Mesenchymal stem cell (in vitro differentiated cells and primary cell): ENCODE measurements at regions not wholly inside any gene's neighbourhood (a gene's known extent, or its start where the extent isn't known, plus 50 kb on each side); places are given as distances from the start of the nearest gene placed in this dataset.
"Not testable (repeated sequence)": the region's sequence is repeated elsewhere in the genome, so short reads cannot be mapped to it uniquely, and the experiment has no call there.

ENCODE experiments used
- DNase-seq: peaks from one replicate; pipeline ENCODE4 v3.0.0-alpha.2; 2013
- H2AFZ ChIP-seq: one replicate; pipeline ENCODE4 v1.6.1; 2013; ENCODE audit warnings: low read depth, mild to moderate bottlenecking, control low read depth, inconsistent platforms, low read length, moderate library complexity
- H2AK5ac ChIP-seq: 2 replicates; pipeline ENCODE4 v1.6.1; 2013; ENCODE audit warnings: low read length, moderate library complexity, mild to moderate bottlenecking, inconsistent platforms; ENCODE audit not compliant: severe bottlenecking
- H2BK120ac ChIP-seq: one replicate; pipeline ENCODE4 v1.6.1; 2013; ENCODE audit warnings: low read depth, mild to moderate bottlenecking, inconsistent platforms, low read length, moderate library complexity
- H2BK12ac ChIP-seq, 2 experiments: one replicate each; pipeline ENCODE4 v1.6.1; 2013; ENCODE audit warnings: inconsistent platforms in 2 of 2, low read length in 2 of 2, mild to moderate bottlenecking in 2 of 2, moderate library complexity in 2 of 2, control low read depth in 1 of 2
- H2BK15ac ChIP-seq: one replicate; pipeline ENCODE4 v1.6.1; 2013; ENCODE audit warnings: mild to moderate bottlenecking, low read depth, inconsistent platforms; ENCODE audit not compliant: poor library complexity, severe bottlenecking
- H2BK5ac ChIP-seq: 2 replicates; pipeline ENCODE4 v1.6.1; 2013; ENCODE audit warnings: low read depth, mild to moderate bottlenecking, low read length, control low read depth, inconsistent platforms; ENCODE audit not compliant: poor library complexity, severe bottlenecking
- H3K14ac ChIP-seq, 2 experiments: one replicate each; pipeline ENCODE4 v1.6.1; 2013; ENCODE audit warnings: inconsistent platforms in 2 of 2, low read length in 2 of 2, control low read depth in 1 of 2, mild to moderate bottlenecking in 1 of 2, moderate library complexity in 1 of 2
- H3K18ac ChIP-seq, 2 experiments: one replicate each; pipeline ENCODE4 v1.6.1; 2013; ENCODE audit warnings: inconsistent platforms in 2 of 2, low read length in 2 of 2, control low read depth in 1 of 2, low read depth in 1 of 2, mild to moderate bottlenecking in 1 of 2
- H3K23ac ChIP-seq, 2 experiments: one replicate each; pipeline ENCODE4 v1.6.1; 2013; ENCODE audit warnings: inconsistent platforms in 2 of 2, low read length in 2 of 2, mild to moderate bottlenecking in 2 of 2, moderate library complexity in 2 of 2, control low read depth in 1 of 2
- H3K27ac ChIP-seq: 2 replicates; pipeline ENCODE4 v1.5.1; 2013; ENCODE audit warnings: mild to moderate bottlenecking, moderate library complexity, low read length, control low read depth, inconsistent platforms; ENCODE audit not compliant: poor library complexity, severe bottlenecking
- H3K27me3 ChIP-seq, 2 experiments: 2 replicates each; pipeline versions ENCODE4 v1.6.1 to v1.7.0; 2013; ENCODE audit warnings: low read length in 2 of 2, mild to moderate bottlenecking in 2 of 2, moderate library complexity in 2 of 2, control low read depth in 1 of 2, inconsistent platforms in 1 of 2; ENCODE audit not compliant: control insufficient read depth in 1 of 2, insufficient read depth in 1 of 2
- H3K36me3 ChIP-seq, 2 experiments: 2 replicates each; pipeline versions ENCODE4 v1.6.1 to v1.7.0; 2013; ENCODE audit warnings: low read length in 2 of 2, control low read depth in 1 of 2, inconsistent platforms in 1 of 2, low read depth in 1 of 2, mild to moderate bottlenecking in 1 of 2; ENCODE audit not compliant: insufficient read depth in 2 of 2, control insufficient read depth in 1 of 2
- H3K4ac ChIP-seq, 2 experiments: one replicate each; pipeline ENCODE4 v1.6.1; 2013; ENCODE audit warnings: inconsistent platforms in 2 of 2, low read length in 2 of 2, mild to moderate bottlenecking in 2 of 2, moderate library complexity in 2 of 2, control low read depth in 1 of 2, low read depth in 1 of 2
- H3K4me1 ChIP-seq: 2 replicates; pipeline ENCODE4 v1.6.1; 2013; ENCODE audit warnings: low read depth, low read length, control low read depth; ENCODE audit not compliant: control insufficient read depth, insufficient read depth
- H3K4me2 ChIP-seq: 2 replicates; pipeline ENCODE4 v1.6.1; 2013; ENCODE audit warnings: low read length, mild to moderate bottlenecking, inconsistent platforms; ENCODE audit not compliant: poor library complexity, severe bottlenecking
- H3K4me3 ChIP-seq, 2 experiments: 2 replicates each; pipeline versions ENCODE4 v1.5.1 to v1.7.0; 2013; ENCODE audit warnings: low read length in 2 of 2, mild to moderate bottlenecking in 2 of 2, control low read depth in 1 of 2, low read depth in 1 of 2; ENCODE audit not compliant: insufficient read depth in 1 of 2
- H3K79me1 ChIP-seq: replicated peaks from 2 replicates; pipeline ENCODE4 v1.6.1; 2013; ENCODE audit warnings: mild to moderate bottlenecking, control low read depth, low read length, inconsistent platforms; ENCODE audit not compliant: poor library complexity, severe bottlenecking
- H3K9ac ChIP-seq: 2 replicates; pipeline ENCODE4 v1.7.0; 2013; ENCODE audit warnings: mild to moderate bottlenecking, low read length, moderate library complexity
- H3K9me3 ChIP-seq: 2 replicates; pipeline ENCODE4 v1.7.0; 2013; ENCODE audit warnings: mild to moderate bottlenecking, low read length; ENCODE audit not compliant: control insufficient read depth
- H4K8ac ChIP-seq: one replicate; pipeline ENCODE4 v1.6.1; 2013; ENCODE audit warnings: inconsistent platforms, mild to moderate bottlenecking, low read length, moderate library complexity
- H4K91ac ChIP-seq: one replicate; pipeline ENCODE4 v1.6.1; 2013; ENCODE audit warnings: mild to moderate bottlenecking, low read length, inconsistent platforms
- WGBS: methylation state at CpG from one replicate; pipeline ENCODE4 v1.1.7; 2013; ENCODE audit warnings: mixed read lengths; 5-methylcytosine and 5-hydroxymethylcytosine counted together

DNA sequence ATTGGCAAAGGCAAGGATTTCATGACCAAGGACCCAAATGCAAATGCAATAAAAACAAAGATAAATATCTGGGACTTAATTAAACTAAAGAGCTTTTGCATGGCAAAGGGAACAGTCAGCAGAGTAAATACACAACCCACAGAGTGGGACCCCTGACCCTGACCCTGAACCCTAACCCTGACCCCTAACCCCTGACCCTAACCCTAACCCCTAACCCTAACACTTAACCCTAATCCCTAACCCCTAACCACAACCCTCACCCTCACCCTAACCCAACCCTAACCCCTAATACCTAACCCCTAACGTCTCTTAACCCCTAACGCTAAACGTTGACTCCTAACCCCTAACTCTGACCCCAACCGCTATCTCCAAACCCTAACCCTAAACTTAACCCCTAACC, 673.1 kb upstream of the DEFB115 start:
- H3K27me3 ChIP-seq, H2AK5ac ChIP-seq: not testable (repeated sequence)
- WGBS, result 71% methylated on average over 4 of the region's 4 CpGs

DNA sequence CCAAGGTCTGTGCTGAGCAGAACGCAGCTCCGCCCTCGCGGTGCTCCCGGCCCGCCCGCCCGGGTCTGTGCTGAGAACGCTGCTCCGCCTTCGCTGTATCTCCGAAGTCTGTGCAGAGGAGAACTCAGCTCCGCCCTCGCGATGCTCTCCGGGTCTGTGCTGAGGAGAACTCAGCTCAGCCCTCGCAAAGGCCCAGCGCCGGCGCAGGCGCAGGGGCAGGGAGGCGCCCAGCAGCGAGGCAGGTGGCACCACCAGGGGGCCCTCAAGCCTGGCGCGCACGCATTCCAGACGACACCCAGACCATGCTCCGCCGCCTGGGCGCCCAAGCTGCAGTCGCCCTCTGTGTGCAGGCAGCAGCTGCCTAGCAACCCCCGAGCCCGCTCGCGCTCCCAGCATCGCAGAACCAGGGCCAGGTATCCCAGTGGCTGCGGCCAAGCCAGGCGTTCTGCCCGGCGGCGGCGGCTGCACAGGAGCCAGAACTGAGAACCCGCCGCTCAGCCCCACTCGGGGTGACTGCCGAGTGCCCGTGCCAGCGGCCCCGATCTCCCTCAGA, 672.1 kb upstream of the DEFB115 start:
- not testable (repeated sequence) for H3K27ac ChIP-seq, H3K23ac ChIP-seq, H2BK12ac ChIP-seq, H2AFZ ChIP-seq, H3K18ac ChIP-seq, H2BK120ac ChIP-seq, H2BK15ac ChIP-seq, H4K91ac ChIP-seq, H4K8ac ChIP-seq, H3K36me3 ChIP-seq, H3K9ac ChIP-seq, H3K27me3 ChIP-seq, H3K9me3 ChIP-seq, H2BK5ac ChIP-seq, H3K4ac ChIP-seq, H3K14ac ChIP-seq, H3K79me1 ChIP-seq, H2AK5ac ChIP-seq, H3K4me1 ChIP-seq
- Histone ChIP-seq H3K4me2 (peak overlapping the region; percentile 29), H3K4me3 (peak overlapping the region; percentile 32 to 61)
- peak; percentile 62 for DNase-seq
- 55% methylated on average over 33 of the region's 49 CpGs for WGBS

More for the DNA sequence above, 673.1 kb upstream of the DEFB115 start:
- not testable (repeated sequence) for H4K91ac ChIP-seq, H3K79me1 ChIP-seq, H3K36me3 ChIP-seq, H3K4ac ChIP-seq, H2BK15ac ChIP-seq, H3K9me3 ChIP-seq, H3K27ac ChIP-seq, DNase-seq, H3K4me1 ChIP-seq, H3K4me3 ChIP-seq, H3K18ac ChIP-seq, H4K8ac ChIP-seq, H3K23ac ChIP-seq, H3K4me2 ChIP-seq, H3K14ac ChIP-seq, H2BK120ac ChIP-seq, H2BK12ac ChIP-seq, H2AFZ ChIP-seq, H2BK5ac ChIP-seq, H3K9ac ChIP-seq

DNA sequence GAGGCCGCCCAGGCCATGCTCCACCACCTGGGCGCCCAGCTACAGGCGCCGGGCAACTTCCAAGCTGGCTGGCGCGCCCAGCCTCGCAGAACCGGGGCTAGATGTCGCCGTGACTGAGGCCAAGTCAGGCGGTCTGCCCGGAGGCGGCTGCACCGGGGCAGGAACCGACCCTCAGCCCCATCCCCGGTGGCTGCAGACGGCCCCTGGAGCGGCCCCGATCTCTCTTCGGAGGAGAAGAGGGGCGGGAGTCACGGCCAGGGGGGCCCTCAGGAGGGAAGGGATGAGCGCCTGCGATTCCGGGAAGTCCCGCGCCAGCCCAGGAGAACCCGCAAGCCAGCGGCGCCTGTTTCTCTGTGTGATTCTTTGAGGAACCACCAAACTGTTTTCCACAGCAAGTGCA, 671.3 kb upstream of the DEFB115 start:
- not testable (repeated sequence) for H3K4ac ChIP-seq, H4K8ac ChIP-seq, H3K4me2 ChIP-seq, H3K14ac ChIP-seq, H2BK5ac ChIP-seq, H3K4me1 ChIP-seq, H2AK5ac ChIP-seq, H4K91ac ChIP-seq, H2BK120ac ChIP-seq, H3K9me3 ChIP-seq, DNase-seq, H3K27me3 ChIP-seq, H3K79me1 ChIP-seq, H2BK15ac ChIP-seq, H3K18ac ChIP-seq, H2AFZ ChIP-seq, H3K36me3 ChIP-seq, H3K4me3 ChIP-seq, H2BK12ac ChIP-seq, H3K23ac ChIP-seq, H3K27ac ChIP-seq, H3K9ac ChIP-seq
- 53% methylated on average over 23 of the region's 30 CpGs for WGBS

DNA sequence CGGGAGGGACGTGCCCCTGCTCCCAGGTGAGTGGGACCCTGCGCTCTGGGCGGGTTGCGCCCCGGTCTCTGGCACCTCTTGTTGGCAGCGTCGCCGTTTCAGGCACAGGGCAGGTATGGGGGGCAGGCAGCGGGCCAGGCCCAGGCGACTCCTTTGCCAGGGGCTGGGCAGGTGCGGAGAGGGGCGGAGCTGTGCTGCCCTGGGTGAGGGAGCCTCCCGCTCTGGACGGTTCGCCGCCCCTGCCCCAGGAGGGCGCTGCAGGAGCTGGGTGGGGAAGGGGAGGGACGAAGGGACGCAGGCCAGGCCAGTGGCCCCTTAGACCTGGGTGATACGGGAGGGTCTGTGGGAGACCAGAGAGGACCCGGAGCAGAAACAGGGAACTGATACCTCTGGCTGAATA, 663.9 kb upstream of the DEFB115 start:
- no peak overlapping the region for H3K27ac ChIP-seq
- no peak overlapping the region for H3K4me3 ChIP-seq
- no peak overlapping the region for H3K18ac ChIP-seq
- no peak overlapping the region for H3K9ac ChIP-seq
- no peak overlapping the region for H3K14ac ChIP-seq
- H3K27me3 ChIP-seq, result no peaks in the 10 kb centered on the region
- H3K79me1 ChIP-seq, result no peaks in the 10 kb centered on the region
- no peak overlapping the region for H2AK5ac ChIP-seq
- H4K8ac ChIP-seq, result no peak overlapping the region
- H2AFZ ChIP-seq, result no peak overlapping the region
- H3K23ac ChIP-seq, result no peak overlapping the region
- 65% methylated on average over 18 of the region's 22 CpGs for WGBS
- H2BK15ac ChIP-seq, result no peak overlapping the region
- DNase-seq, result no peak
- H3K9me3 ChIP-seq, result no peaks in the 10 kb centered on the region
- peaks cover 2% of the 10 kb centered on the region for H3K4me1 ChIP-seq
- no peak overlapping the region for H4K91ac ChIP-seq
- H2BK5ac ChIP-seq, result no peak overlapping the region
- H3K4ac ChIP-seq, result no peak overlapping the region
- H3K4me2 ChIP-seq, result no peak overlapping the region
- H3K36me3 ChIP-seq, result no peaks in the 10 kb centered on the region
- no peak overlapping the region for H2BK12ac ChIP-seq
- H2BK120ac ChIP-seq, result no peak overlapping the region
